Prostate gland (tissue), 2 donors: ENCODE measurements at regions not wholly inside any gene's neighbourhood (a gene's known extent, or its start where the extent isn't known, plus 50 kb on each side); places are given as distances from the start of the nearest gene placed in this dataset.
A peak's percentile ranks its signal among the peaks of the same experiment; 100 is the strongest.

Experiments
- CTCF ChIP-seq, 4 experiments: fragments of 200-600 bp in 2 of 4; fragments of 450-650 bp in 2 of 4; sonication (generic) in 2 of 4; IDR thresholded peaks; 1 replicate in 3 of 4; 2 replicates in 1 of 4; pipeline ENCODE4 v1.5.1; 2016 to 2019; ENCODE audit warnings: antibody characterized with exemption in 4 of 4, mild to moderate bottlenecking in 2 of 4, moderate library complexity in 2 of 4
- POLR2A ChIP-seq: fragments of 450-650 bp; IDR thresholded peaks from one replicate; pipeline ENCODE4 v1.6.1; 2016; ENCODE audit warnings: antibody characterized with exemption, mild to moderate bottlenecking
- POLR2AphosphoS5 ChIP-seq: sonication (generic); formaldehyde crosslinking; IDR thresholded peaks from one replicate; pipeline ENCODE4 v1.6.1; 2017; ENCODE audit warnings: antibody characterized with exemption

- TF ChIP-seq CTCF (IDR thresholded peaks at IDR 0.05) (peak in 3 of 4 experiments; percentile 20 to 46 (median 33)), POLR2A (no peak), POLR2AphosphoS5 (no peak)
Observed at GRCh38 chr4:77418333-77418732, 187.3 kb upstream of the CXCL13 start.
